ENCODE measurements at regions not wholly inside any gene's neighbourhood (a gene's known extent, or its start where the extent isn't known, plus 50 kb on each side); places are given as distances from the start of the nearest gene placed in this dataset.

GRCh38 chr2:204436230-204436629 lies 109.0 kb upstream of the PARD3B start:
- TF ChIP-seq CTCF (tag by site-specific recombination; IDR thresholded peaks at IDR 0.05) (no peak), ZBTB21 (tag by site-specific recombination; IDR thresholded peaks at IDR 0.05) (no peak), PBX3 (CRISPR knock-in tag; IDR thresholded peaks at IDR 0.05) (no peak)

Data from HEK293 (cell line).